ENCODE measurements at regions not wholly inside any gene's neighbourhood (a gene's known extent, or its start where the extent isn't known, plus 50 kb on each side); places are given as distances from the start of the nearest gene placed in this dataset.

DNA sequence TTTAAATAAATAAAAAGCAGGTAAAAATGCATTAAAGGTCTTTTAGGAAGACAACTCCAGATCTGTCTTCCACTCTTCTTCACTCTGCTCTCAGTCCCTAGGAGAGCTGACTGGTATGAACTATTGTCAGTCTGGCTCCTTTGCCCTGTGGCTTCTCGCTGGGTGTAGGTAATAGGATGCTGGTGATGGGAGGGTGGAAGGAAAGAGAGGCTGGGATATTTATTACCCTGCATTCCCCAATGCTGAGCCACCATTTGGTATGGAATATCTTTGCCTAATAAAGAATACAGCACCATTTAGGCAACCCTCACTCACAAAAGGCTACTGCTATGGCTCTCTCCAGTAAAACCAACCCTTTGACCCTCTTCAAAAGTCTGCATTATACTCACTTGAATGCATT is 326.9 kb downstream of the CNTN3 start:
- TF ChIP-seq, protein P1, sequence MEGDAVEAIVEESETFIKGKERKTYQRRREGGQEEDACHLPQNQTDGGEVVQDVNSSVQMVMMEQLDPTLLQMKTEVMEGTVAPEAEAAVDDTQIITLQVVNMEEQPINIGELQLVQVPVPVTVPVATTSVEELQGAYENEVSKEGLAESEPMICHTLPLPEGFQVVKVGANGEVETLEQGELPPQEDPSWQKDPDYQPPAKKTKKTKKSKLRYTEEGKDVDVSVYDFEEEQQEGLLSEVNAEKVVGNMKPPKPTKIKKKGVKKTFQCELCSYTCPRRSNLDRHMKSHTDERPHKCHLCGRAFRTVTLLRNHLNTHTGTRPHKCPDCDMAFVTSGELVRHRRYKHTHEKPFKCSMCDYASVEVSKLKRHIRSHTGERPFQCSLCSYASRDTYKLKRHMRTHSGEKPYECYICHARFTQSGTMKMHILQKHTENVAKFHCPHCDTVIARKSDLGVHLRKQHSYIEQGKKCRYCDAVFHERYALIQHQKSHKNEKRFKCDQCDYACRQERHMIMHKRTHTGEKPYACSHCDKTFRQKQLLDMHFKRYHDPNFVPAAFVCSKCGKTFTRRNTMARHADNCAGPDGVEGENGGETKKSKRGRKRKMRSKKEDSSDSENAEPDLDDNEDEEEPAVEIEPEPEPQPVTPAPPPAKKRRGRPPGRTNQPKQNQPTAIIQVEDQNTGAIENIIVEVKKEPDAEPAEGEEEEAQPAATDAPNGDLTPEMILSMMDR (IDR thresholded peaks at IDR 0.05), result no peak
- no peak for TF ChIP-seq POLR2A (IDR thresholded peaks at IDR 0.05)

Measured in breast epithelium (tissue), 3 donors.